HG02798 (cell line): ENCODE measurements at regions not wholly inside any gene's neighbourhood (a gene's known extent, or its start where the extent isn't known, plus 50 kb on each side); places are given as distances from the start of the nearest gene placed in this dataset.

ENCODE experiments used
- ATAC-seq: cut with Tn5 transposase; IDR thresholded peaks from one replicate; pipeline ENCODE4 v1.9.1; 2021; ENCODE audit warnings: mild to moderate bottlenecking; ENCODE audit not compliant: unreplicated experiment, poor library complexity

DNA sequence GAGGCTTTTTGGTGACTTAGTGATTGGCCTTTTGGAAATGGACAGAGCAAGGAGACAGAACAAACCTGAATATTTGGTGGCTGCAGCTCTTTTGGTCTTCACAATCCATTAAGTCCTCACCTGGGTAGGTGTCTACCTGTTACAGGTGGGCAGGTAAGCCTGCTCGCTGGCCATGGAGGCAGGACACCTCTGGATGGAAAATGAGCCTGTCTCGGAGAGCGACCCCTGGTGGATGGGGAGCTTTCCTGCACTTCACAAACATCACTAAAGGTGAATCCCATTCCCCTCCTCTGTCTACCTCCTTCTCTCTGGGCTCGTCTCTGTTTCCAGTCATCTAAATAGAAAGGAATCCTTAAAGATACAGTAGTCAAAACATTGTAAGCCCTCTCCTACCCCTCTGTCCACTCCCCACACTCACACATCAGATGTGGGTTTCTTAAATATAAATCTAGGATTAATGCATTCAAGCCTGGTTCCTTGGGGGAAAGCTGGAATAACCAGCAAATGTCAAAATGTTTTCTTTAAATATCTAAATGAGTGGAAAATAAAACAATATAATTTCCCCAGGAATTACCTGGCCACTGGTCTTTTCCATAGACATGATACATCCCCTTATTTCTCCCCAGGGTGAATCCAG is 304.9 kb downstream of the CDH26 start:
- no peak for ATAC-seq

GRCh38 chr20:60263725-60264709 is 305.8 kb downstream of the CDH26 start:
- no peak for ATAC-seq

DNA sequence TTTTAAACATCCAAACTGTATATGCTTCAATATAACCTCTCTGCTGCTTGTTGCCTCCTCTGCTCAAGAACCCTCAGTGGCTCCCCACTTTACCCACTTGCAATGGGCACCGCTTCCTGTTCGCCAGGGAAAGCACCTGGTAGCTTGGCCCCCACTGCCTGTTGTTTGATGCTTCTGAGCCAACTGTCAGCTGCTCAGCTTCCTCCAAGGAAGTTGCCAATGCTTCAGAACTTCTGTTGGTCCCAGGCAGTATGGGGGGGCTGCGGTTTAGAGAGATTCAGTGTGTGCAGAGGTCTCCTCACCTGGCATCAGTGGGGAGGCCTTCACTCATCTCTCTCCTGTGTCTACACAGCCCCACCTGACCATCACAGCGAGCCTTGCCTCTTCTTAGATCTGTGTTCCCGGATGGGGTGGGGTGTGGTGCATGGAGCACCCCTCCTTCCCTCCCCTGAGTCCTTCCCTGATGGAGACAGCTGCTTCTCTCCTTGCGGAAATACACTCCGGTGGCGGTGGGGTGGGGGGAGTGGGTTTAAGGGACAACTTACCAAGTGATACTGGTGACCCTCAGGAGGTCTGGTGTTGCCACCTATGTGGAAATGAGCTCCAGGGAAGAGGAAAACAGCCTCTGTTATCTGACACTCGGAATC is 308.1 kb downstream of the CDH26 start:
- ATAC-seq = no peak

GRCh38 chr20:60268491-60268890 is 310.3 kb downstream of the CDH26 start:
- no peak for ATAC-seq

GRCh38 chr20:60269573-60270162 is 311.4 kb downstream of the CDH26 start:
- ATAC-seq = no peak

- ATAC-seq = no peak
These were observed 312.1 kb downstream of the CDH26 start for GRCh38 chr20:60270341-60270740.

DNA sequence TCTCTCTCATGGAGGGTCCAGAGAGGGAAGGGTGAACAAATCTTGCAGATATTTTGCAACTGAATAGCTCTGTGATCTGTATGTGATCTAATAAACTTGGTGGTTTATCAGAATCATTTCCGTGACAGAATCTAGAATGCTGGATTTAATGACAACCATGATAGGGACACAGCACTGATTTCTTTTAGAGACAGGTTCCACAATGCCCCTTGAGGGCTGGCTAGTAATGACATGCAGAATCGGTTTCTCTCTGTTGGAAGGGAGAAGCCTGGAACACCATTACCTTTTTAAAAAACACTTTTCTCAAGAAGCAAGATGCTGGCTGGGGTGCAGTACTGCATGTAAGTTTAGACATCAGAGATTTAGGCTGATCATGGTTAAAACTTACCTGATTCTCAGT is 313.4 kb downstream of the CDH26 start:
- no peak for ATAC-seq

DNA sequence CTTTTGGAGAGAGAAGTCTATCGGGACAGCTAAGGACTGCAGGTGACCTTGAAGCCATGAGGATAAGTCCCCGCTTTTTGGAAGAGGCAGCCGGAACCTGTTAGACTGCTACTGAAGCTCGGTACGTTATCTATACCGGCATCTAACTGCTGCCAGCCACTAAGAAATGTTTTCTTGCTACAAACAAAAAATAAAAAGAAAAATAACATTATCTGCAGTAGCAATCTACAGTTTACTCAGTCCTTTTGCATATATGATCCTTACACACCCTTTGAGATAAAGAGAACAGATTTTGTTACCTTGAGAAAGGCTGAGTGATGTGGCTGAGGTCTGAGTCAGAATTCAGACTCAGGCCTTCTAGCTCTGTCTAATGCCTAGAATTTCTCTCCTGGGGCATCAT is 314.6 kb downstream of the CDH26 start:
- ATAC-seq = no peak

DNA sequence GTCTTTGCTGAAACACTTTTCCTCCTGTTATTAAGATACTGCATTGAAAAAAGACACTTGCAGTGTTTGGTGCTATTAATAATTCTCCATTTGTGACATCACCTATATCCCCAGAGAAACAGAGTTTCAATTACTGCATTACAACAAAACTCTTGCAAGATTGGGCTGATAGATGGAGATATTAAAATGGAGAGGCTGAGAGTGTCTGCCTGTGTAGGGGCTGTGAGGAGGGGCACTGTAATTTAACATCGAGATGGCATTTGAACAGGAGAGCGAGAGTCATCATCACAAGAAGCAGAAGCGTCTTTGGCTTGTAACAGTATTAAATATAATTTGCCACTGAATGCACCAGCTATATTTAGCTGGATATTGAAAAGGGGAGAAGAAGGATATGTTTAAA is 316.5 kb downstream of the CDH26 start:
- no peak for ATAC-seq

DNA sequence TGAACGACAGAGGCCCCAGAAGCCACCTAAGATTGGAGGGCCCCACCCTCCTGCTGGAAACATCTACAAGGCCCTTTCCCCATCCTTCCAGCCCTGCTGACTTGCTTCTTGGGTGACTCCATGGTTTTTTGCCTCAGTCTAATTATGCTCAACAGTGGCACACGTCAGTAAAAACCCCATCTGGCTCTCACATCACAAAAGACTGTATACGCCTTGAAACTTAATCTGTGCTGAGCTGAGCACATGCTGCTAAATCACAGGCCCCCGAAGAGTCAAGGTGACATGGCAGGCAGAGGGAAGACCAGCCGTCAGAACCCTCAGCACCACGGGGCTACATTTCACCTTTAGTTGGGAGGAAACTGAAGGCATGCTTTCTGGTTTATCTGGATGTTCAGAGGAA is 323.1 kb downstream of the CDH26 start:
- no peak for ATAC-seq

GRCh38 chr20:60283281-60283680 is 325.1 kb downstream of the CDH26 start:
- no peak for ATAC-seq

GRCh38 chr20:60286764-60287163 is 328.5 kb downstream of the CDH26 start:
- ATAC-seq = no peak

- no peak for ATAC-seq
These were observed 330.7 kb downstream of the CDH26 start for GRCh38 chr20:60288945-60289344.

DNA sequence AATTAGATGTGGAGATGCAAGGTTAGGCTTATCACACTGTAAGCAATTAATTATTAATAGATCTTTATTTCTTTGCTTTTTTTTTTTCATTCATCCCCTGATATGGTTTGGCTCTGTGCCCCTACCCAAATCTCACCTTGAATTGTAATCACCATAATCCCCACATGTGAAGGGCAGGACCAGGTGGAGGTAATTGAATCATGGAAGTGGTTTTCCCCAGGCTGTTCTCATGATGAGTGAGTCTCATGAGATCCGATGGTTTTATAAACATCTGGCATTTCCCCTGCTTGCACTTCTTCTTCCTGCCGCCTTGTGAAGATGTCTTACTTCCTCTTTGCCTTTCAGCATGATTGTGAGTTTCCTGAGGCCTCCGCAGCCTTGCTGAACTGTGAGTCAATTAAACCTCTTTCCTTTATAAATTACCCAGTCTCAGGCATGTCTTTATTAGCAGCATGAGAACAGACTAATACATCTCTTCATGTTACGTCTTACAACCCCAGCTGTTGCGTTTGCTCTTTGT is 333.8 kb downstream of the CDH26 start:
- no peak for ATAC-seq

DNA sequence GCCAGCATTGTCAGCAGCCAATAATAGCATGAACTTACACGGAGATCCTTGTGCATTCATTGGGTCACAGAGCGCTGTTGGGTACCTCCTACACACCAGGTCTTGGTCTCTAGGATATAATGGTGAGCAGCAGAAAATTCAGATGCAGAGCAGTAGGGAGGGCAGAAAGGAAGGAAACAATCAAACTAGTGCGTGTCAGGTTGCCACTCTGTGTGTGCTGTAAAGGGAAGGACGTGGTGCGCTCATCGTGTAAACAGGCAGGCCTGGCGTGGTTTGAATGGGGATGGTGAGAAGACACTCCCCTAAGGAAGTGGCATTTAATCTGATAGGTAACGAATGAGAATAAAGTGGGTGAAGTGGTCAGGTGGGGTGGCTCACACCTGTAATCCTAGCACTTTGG is 336.4 kb downstream of the CDH26 start:
- no peak for ATAC-seq

DNA sequence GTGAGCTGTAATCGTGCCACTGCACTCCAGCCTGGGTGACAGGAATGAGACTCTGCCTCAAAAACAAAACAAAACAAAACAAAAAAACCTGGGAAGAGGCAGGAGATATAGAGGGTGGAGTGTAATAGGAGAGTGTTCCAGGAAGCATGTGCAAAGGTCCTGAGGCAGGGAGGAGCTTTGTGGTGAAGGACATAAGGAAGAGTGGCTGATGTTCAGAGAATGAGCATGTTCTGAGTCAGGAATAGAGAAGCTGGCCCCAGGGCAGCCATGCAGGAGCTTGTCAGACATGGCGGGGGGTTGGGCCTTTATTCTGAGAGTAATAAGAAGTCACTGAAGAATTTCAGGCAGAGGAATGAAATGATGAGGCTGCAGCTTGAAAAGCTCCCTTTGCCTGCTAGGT is 337.0 kb downstream of the CDH26 start:
- no peak for ATAC-seq

DNA sequence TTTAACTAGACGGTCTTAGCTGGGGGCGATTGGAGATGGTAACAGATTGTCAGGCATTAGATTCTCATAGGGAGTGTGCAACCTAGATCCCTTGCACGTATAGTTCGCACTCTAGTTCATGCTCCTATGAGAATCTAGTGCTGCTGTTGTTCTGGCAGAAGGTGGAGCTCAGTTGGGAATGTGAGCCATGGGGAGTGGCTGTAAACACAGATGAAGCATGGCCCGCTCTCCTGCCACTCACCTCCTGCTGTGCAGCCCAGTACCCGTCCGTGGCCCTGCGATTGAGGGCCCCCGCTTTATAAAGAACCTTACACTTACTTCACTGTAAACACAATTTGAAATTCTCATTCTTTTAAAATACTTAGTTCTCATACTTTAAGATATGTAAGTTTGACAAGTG is 339.4 kb downstream of the CDH26 start:
- no peak for ATAC-seq

- ATAC-seq = no peak
These were observed 340.4 kb downstream of the CDH26 start for GRCh38 chr20:60298647-60299046.

GRCh38 chr20:60299951-60300350 is 341.7 kb downstream of the CDH26 start:
- no peak for ATAC-seq

DNA sequence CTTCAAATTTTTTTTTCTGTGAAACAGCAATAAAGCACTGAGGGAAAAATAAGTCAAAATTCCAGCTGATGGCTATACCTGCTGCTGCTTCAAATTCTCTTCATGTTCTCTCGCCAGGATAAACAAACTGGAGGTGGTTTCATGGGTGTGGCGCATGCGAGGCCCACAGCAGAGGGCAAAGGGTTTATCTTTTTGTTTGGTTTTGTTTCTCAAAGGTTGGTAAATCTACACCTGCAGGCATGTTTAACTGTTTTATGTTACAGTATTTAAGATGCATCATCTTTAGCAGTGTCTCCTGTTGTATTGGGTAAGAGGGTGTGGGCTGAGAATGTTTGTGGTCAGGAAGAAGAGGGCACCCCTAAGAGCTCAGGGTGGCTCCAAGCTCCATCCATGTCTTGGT is 342.2 kb downstream of the CDH26 start:
- ATAC-seq = no peak

- no peak for ATAC-seq
These were observed 344.7 kb downstream of the CDH26 start for GRCh38 chr20:60302875-60303274.
